AG08395 (cell line): ENCODE measurements at regions not wholly inside any gene's neighbourhood (a gene's known extent, or its start where the extent isn't known, plus 50 kb on each side); places are given as distances from the start of the nearest gene placed in this dataset.

ENCODE experiments used
- DNase-seq: peaks from one replicate; pipeline ENCODE4 v3.0.0; 2012; ENCODE audit warnings: mixed read lengths, low spot score

- DNase-seq, result no peak
Measured at GRCh38 chr5:160956051-160956450, 104.0 kb upstream of the ATP10B start.

GRCh38 chr5:160950311-160950710 lies 98.3 kb upstream of the ATP10B start:
- no peak for DNase-seq

GRCh38 chr5:160940725-160941124 lies 88.7 kb upstream of the ATP10B start:
- no peak for DNase-seq

- no peak for DNase-seq
Measured at GRCh38 chr5:160938532-160938931, 86.5 kb upstream of the ATP10B start.

- DNase-seq, result no peak
Measured at GRCh38 chr5:160937570-160937969, 85.6 kb upstream of the ATP10B start.

DNA sequence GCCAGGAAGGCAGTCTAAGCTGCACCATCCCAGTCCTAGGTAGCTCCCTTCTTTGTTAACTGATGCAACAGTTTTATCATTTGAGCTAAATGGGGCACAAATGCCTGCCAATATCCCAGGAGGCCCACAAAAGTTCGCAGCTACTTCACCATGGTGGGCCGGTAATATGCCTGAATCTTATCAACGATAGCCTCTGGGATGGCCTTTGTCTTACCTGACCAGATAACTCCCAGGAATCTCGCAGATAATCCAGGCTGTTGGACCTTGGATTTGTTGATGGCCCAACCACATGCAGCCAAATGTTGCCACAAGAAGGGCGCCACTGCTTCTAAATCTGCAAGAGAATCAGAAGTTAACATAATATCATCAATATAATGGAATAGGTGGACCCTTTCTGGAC lies 83.8 kb upstream of the ATP10B start:
- DNase-seq, result no peak

DNA sequence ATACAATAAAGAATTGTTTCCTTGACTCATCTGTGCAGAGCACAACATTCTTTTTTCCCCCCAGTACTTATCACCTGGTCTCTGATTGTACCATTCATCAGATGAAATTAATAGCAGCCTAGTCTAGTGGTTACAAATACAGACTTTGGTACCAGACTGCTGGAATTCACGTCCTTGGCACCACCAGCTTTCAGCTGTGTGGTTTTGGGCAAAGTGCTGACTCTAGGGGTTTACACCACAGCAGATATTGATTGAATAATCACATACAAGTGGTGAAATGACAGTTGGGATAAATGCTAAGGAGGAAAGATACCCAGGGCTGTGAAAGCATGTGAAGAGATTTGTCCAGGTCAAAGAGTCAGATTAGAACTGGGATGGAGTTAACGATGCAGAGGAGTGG lies 79.3 kb upstream of the ATP10B start:
- no peak for DNase-seq

DNA sequence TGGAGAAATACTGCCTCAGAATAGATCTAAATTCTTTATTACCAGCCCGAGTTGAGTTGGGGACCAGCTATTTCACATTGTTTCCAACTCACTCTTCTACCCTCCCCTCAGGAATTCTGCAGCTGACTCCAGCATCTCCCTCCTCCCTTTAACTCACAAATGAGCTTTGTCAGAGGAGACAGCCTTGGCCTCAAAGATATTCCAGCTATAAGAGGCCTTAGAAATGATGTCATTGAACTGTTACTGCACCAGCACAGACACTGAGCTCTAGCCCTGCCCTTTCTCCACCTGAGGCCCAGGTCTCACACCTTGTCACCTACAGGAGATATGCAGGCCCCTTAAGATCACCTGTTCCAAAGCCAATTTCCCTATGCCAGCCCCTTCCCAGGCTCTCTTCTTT lies 78.4 kb upstream of the ATP10B start:
- DNase-seq, result peak; percentile 24

DNA sequence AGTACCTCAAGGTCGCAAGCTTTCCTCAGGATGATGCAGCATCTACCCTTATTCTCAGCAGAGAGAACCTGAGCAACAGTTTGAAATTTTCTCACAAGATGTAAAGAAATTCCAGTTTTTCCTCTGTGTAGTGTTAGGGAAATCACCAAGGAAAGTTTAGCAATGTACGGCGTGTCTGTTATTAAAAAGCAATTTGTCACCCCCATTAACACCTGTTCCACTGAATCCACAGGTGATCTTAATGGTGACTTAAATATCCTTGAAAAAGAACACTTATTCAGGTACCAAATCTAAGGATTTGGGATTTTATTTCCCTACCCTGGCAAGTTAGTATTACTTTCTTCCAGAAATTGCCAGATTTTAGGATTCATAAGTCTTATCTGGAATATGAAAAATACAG lies 77.9 kb upstream of the ATP10B start:
- no peak for DNase-seq

GRCh38 chr5:160929360-160929759 lies 77.3 kb upstream of the ATP10B start:
- DNase-seq, result no peak

GRCh38 chr5:160926428-160926827 lies 74.4 kb upstream of the ATP10B start:
- DNase-seq, result peak; percentile 7

DNA sequence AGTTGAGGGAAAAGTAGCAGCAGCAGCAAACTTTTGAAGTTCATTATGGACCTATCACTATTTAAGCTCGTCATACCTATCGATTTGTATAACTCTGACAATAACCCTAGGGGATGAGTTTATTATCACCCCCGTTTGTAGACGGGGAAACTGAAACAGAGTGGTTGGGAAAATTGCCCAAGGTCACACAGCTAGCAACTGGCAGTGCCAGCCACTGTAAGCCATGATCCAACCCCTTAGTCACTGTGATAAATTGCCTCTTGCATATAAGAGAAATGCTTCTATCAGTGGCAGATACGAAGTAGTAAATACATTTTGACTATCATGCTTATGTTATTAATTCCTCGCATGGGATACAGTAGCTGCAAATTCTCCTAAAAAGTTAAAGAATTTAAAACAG lies 73.3 kb upstream of the ATP10B start:
- no peak for DNase-seq

GRCh38 chr5:160923936-160924710 lies 72.1 kb upstream of the ATP10B start:
- no peak for DNase-seq

- no peak for DNase-seq
Measured at GRCh38 chr5:160923411-160923810, 71.4 kb upstream of the ATP10B start.

DNA sequence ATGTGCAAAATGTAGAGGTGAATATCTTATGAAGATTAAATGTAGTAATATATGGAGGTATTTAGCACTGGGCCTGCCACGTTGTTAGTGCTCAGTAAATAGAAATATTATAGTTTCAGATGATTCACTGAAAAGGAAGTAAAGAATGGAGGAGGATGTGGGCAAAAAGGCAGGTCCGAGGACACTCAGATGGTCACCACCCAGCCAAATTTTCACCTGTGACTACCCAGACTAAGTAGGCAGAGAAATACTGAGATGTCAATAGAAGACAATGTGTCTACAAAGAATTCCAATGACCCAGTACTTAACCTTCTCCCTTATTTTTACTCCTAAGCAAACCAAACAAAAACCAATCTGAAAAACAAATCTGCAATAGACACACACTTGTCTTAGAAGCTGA lies 70.3 kb upstream of the ATP10B start:
- DNase-seq, result no peak

- DNase-seq, result no peak
Measured at GRCh38 chr5:160921423-160922285, 69.6 kb upstream of the ATP10B start.

DNA sequence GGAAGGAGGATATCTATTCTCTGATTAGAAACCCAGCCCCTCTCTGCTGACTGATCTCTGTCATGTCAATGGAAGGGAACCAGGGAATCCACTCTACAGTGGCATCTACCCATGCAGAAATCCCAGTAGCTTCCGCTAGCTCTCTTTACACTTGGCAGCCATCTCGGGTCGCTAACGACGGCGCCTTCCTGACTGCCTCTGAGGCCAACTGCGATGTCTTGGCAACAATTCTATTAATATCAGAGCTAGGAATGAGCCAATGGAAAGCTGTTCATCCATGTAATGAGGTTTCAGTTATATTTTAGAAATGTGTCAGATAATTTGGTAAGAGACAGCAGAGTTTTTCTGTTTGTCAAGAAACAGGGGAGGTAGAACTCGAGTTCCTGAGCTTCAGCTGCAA lies 67.6 kb upstream of the ATP10B start:
- no peak for DNase-seq

- DNase-seq, result no peak
Measured at GRCh38 chr5:160918386-160918785, 66.4 kb upstream of the ATP10B start.

GRCh38 chr5:160906090-160906489 lies 54.1 kb upstream of the ATP10B start:
- no peak for DNase-seq

DNA sequence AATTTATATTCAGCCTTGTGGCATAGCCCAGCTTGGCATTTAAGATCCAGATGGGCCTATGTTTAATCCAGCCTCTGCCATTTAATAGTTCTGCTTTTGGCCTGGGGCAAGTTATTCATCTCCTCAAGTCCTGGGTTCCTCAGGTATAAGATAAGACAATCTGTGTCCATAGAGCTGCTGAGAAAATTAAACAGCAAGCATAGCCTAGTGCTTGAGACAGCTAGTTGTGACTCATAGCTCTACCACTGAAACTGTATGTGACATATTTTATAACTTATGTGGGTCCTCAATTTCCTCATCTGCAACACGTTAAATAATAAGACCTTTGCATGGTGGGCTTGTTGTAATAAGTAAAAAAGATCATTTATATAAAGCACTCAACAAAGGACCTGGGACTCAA lies 53.3 kb upstream of the ATP10B start:
- no peak for DNase-seq

GRCh38 chr5:160904591-160904990 lies 52.6 kb upstream of the ATP10B start:
- DNase-seq, result no peak

DNA sequence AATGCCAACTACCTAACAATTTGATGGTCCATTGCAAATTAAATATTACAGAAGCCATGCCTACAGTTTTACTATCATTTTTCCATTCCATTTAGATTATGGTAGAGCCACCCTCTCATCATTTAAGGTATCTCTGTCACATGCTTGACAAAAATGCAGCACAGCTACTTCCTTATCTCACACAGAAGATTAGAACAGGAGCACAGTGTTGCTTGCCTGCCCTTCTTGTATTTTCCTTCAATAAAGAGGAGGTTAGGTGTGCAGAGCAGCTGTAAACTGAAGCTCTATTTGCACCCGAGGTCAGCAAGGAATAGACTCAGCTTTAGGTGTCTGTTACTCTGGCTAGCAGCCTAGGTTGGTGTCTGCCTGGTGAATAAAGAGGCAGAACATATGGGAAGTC lies 51.5 kb upstream of the ATP10B start:
- no peak for DNase-seq

GRCh38 chr5:160903076-160903475 lies 51.1 kb upstream of the ATP10B start:
- no peak for DNase-seq
